Neural progenitor cell (in vitro differentiated cells): ENCODE measurements at regions not wholly inside any gene's neighbourhood (a gene's known extent, or its start where the extent isn't known, plus 50 kb on each side); places are given as distances from the start of the nearest gene placed in this dataset.

Experiments
- DNase-seq: peaks from one replicate; pipeline ENCODE4 v3.0.0-alpha.2; 2016; ENCODE audit warnings: low spot score
- H2AFZ ChIP-seq: fragments of 200-600 bp; sonication (generic); replicated peaks from 2 replicates; pipeline ENCODE4 v1.6.1; 2016; ENCODE audit warnings: antibody characterized with exemption
- H3F3A ChIP-seq: fragments of 200-600 bp; sonication (generic); 2 replicates; pipeline ENCODE4 v1.6.1; 2016; ENCODE audit warnings: antibody characterized with exemption, low read depth
- H3K27ac ChIP-seq: fragments of 200-600 bp; sonication (generic); 2 replicates; pipeline ENCODE4 v1.5.1; 2016; ENCODE audit warnings: mild to moderate bottlenecking
- H3K27me3 ChIP-seq: fragments of 200-600 bp; sonication (generic); 2 replicates; pipeline ENCODE4 v1.6.1; 2016; ENCODE audit warnings: mild to moderate bottlenecking, moderate library complexity
- H3K36me3 ChIP-seq: fragments of 200-600 bp; sonication (generic); 2 replicates; pipeline ENCODE4 v1.5.1; 2016
- H3K4me1 ChIP-seq: fragments of 200-600 bp; sonication (generic); 2 replicates; pipeline ENCODE4 v1.6.1; 2016; ENCODE audit warnings: mixed run types
- H3K4me2 ChIP-seq: fragments of 200-600 bp; sonication (generic); 2 replicates; pipeline ENCODE4 v1.6.1; 2016
- H3K4me3 ChIP-seq: fragments of 200-600 bp; sonication (generic); 2 replicates; pipeline ENCODE4 v1.5.1; 2016
- H3K79me2 ChIP-seq: fragments of 200-600 bp; sonication (generic); 2 replicates; pipeline ENCODE4 v1.6.1; 2016; ENCODE audit warnings: low read depth
- H3K9ac ChIP-seq: fragments of 200-600 bp; sonication (generic); 2 replicates; pipeline ENCODE4 v1.6.1; 2016
- H3K9me3 ChIP-seq: fragments of 200-600 bp; sonication (generic); 2 replicates; pipeline ENCODE4 v1.5.1; 2016; ENCODE audit warnings: low read depth
- H4K20me1 ChIP-seq: fragments of 200-600 bp; sonication (generic); 2 replicates; pipeline ENCODE4 v1.6.1; 2016; ENCODE audit warnings: low read depth
- H3K27ac Mint-ChIP-seq: 3 replicates; pipeline ENCODE4 v1.8.0; 2021; ENCODE audit warnings: mixed read lengths
- H3K27me3 Mint-ChIP-seq: 2 replicates; pipeline ENCODE4 v1.8.0; 2022; ENCODE audit warnings: low read depth, mild to moderate bottlenecking, inconsistent platforms, moderate library complexity, mixed read lengths; ENCODE audit not compliant: insufficient read depth
- H3K36me3 Mint-ChIP-seq: 3 replicates; pipeline ENCODE4 v1.8.0; 2021; ENCODE audit warnings: mixed read lengths
- H3K4me1 Mint-ChIP-seq: 3 replicates; pipeline ENCODE4 v1.8.0; 2021; ENCODE audit warnings: mixed read lengths
- H3K4me3 Mint-ChIP-seq: 3 replicates; pipeline ENCODE4 v1.8.0; 2021; ENCODE audit warnings: mild to moderate bottlenecking, moderate library complexity, mixed read lengths
- H3K9me3 Mint-ChIP-seq: 3 replicates; pipeline ENCODE4 v1.8.0; 2020; ENCODE audit warnings: mixed read lengths
- CTCF ChIP-seq: fragments of 200-600 bp; sonication (generic); IDR thresholded peaks from 2 replicates; pipeline ENCODE4 v1.5.1; 2017; ENCODE audit warnings: antibody characterized with exemption, mild to moderate bottlenecking
- EZH2 ChIP-seq: fragments of 200-600 bp; sonication (generic); IDR thresholded peaks from 2 replicates; pipeline ENCODE4 v1.6.1; 2017; ENCODE audit warnings: antibody characterized with exemption, mild to moderate bottlenecking, moderate library complexity
- EZH2phosphoT487 ChIP-seq: fragments of 200-600 bp; sonication (generic); IDR thresholded peaks from 2 replicates; pipeline ENCODE4 v1.6.1; 2017; ENCODE audit warnings: antibody characterized with exemption

- Mint-ChIP-seq H3K27me3 (peaks cover 4% of the 10 kb centered on the region), H3K9me3 (peaks cover 14% of the 10 kb centered on the region), H3K36me3 (no peaks in the 10 kb centered on the region), H3K4me3 (no peak overlapping the region), H3K4me1 (no peaks in the 10 kb centered on the region), H3K27ac (no peak overlapping the region)
- Histone ChIP-seq H3K27ac (no peak overlapping the region), H3K9ac (no peak overlapping the region), H3K27me3 (no peaks in the 10 kb centered on the region), H2AFZ (no peak overlapping the region), H3K4me1 (no peaks in the 10 kb centered on the region), H4K20me1 (no peaks in the 10 kb centered on the region), H3F3A (no peaks in the 10 kb centered on the region), H3K9me3 (no peaks in the 10 kb centered on the region), H3K4me2 (no peak overlapping the region), H3K79me2 (no peaks in the 10 kb centered on the region), H3K36me3 (no peaks in the 10 kb centered on the region), H3K4me3 (no peak overlapping the region)
- no peak for TF ChIP-seq CTCF
- TF ChIP-seq EZH2 = no peak
- TF ChIP-seq EZH2phosphoT487 = no peak
- no peak for DNase-seq
These were observed 683.4 kb upstream of the FBXO33 start for GRCh38 chr14:40115583-40115982.

- H3K4me1 ChIP-seq = no peaks in the 10 kb centered on the region
- no peaks in the 10 kb centered on the region for H3K27me3 ChIP-seq
These were observed 681.4 kb upstream of the FBXO33 start for GRCh38 chr14:40113671-40114070.

GRCh38 chr14:40100544-40101196, 668.4 kb upstream of the FBXO33 start:
- no peak overlapping the region for H3K4me3 Mint-ChIP-seq
- H2AFZ ChIP-seq = no peak overlapping the region
- TF ChIP-seq EZH2 = no peak
- TF ChIP-seq CTCF = no peak
- no peak for TF ChIP-seq EZH2phosphoT487

More at GRCh38 chr14:40113671-40114070, 681.4 kb upstream of the FBXO33 start:
- Histone ChIP-seq H3K79me2 (no peaks in the 10 kb centered on the region), H3F3A (no peaks in the 10 kb centered on the region), H3K9ac (no peak overlapping the region), H2AFZ (no peak overlapping the region), H3K4me3 (no peak overlapping the region), H4K20me1 (no peaks in the 10 kb centered on the region), H3K4me2 (no peak overlapping the region), H3K9me3 (no peaks in the 10 kb centered on the region), H3K36me3 (no peaks in the 10 kb centered on the region), H3K27ac (no peak overlapping the region)
- TF ChIP-seq CTCF (no peak), EZH2 (no peak), EZH2phosphoT487 (no peak)
- Mint-ChIP-seq H3K9me3 (peaks cover 15% of the 10 kb centered on the region), H3K27me3 (peaks cover 4% of the 10 kb centered on the region), H3K4me1 (no peaks in the 10 kb centered on the region), H3K27ac (no peak overlapping the region), H3K36me3 (no peaks in the 10 kb centered on the region), H3K4me3 (no peak overlapping the region)
- no peak for DNase-seq

More at GRCh38 chr14:40100544-40101196, 668.4 kb upstream of the FBXO33 start:
- Mint-ChIP-seq H3K27me3 (no peaks in the 10 kb centered on the region), H3K9me3 (no peaks in the 10 kb centered on the region), H3K27ac (no peak overlapping the region), H3K36me3 (no peaks in the 10 kb centered on the region), H3K4me1 (no peaks in the 10 kb centered on the region)
- no peaks in the 10 kb centered on the region for H4K20me1 ChIP-seq
- no peak overlapping the region for H3K4me2 ChIP-seq
- no peaks in the 10 kb centered on the region for H3K9me3 ChIP-seq
- no peak overlapping the region for H3K4me3 ChIP-seq
- no peaks in the 10 kb centered on the region for H3F3A ChIP-seq
- no peaks in the 10 kb centered on the region for H3K4me1 ChIP-seq
- DNase-seq = no peak
- H3K79me2 ChIP-seq = no peaks in the 10 kb centered on the region
- no peaks in the 10 kb centered on the region for H3K27me3 ChIP-seq
- H3K36me3 ChIP-seq = no peaks in the 10 kb centered on the region
- H3K27ac ChIP-seq = no peak overlapping the region
- H3K9ac ChIP-seq = no peak overlapping the region
